Thoracic aorta (tissue), 2 donors: ENCODE measurements at regions not wholly inside any gene's neighbourhood (a gene's known extent, or its start where the extent isn't known, plus 50 kb on each side); places are given as distances from the start of the nearest gene placed in this dataset.

Experiments
- ATAC-seq: fragments of 150-250 bp; one replicate; pipeline ENCODE4 v1.8.0; 2017; ENCODE audit warnings: low read depth; ENCODE audit not compliant: insufficient number of reproducible peaks, low FRiP score
- DNase-seq: peaks from one replicate; pipeline ENCODE4 v3.0.0-alpha.2; 2020; ENCODE audit warnings: low spot score
- H3K27ac ChIP-seq, 2 donors: fragments of 200-600 bp; sonication (generic); 1 replicate in 1 of 2; 2 replicates in 1 of 2; pipeline ENCODE4 v1.5.1; 2016; ENCODE audit warnings: mild to moderate bottlenecking in 2 of 2, moderate library complexity in 2 of 2
- H3K27me3 ChIP-seq: fragments of 200-600 bp; sonication (generic); replicated peaks from 2 replicates; pipeline ENCODE4 v1.6.0; 2016; ENCODE audit warnings: mild to moderate bottlenecking; ENCODE audit not compliant: insufficient read depth
- H3K36me3 ChIP-seq: fragments of 200-600 bp; sonication (generic); one replicate; pipeline ENCODE4 v1.5.1; 2016
- H3K4me1 ChIP-seq, 2 donors: fragments of 200-600 bp; sonication (generic); 1 replicate in 1 of 2; 2 replicates in 1 of 2; pipeline versions ENCODE4 v1.5.1 to v1.6.0; 2016; ENCODE audit warnings: low read depth in 2 of 2, mild to moderate bottlenecking in 1 of 2; ENCODE audit not compliant: control insufficient read depth in 1 of 2
- H3K4me3 ChIP-seq: fragments of 200-600 bp; sonication (generic); 2 replicates; pipeline ENCODE4 v1.5.1; 2016; ENCODE audit warnings: mild to moderate bottlenecking
- H3K9me3 ChIP-seq: fragments of 200-600 bp; sonication (generic); 2 replicates; pipeline ENCODE4 v1.5.1; 2016
- TF ChIP-seq, protein P1 (sequence below): fragments of 200-600 bp; sonication (generic); IDR thresholded peaks from one replicate; pipeline ENCODE4 v1.5.1; 2019; ENCODE audit warnings: antibody characterized with exemption

DNA sequence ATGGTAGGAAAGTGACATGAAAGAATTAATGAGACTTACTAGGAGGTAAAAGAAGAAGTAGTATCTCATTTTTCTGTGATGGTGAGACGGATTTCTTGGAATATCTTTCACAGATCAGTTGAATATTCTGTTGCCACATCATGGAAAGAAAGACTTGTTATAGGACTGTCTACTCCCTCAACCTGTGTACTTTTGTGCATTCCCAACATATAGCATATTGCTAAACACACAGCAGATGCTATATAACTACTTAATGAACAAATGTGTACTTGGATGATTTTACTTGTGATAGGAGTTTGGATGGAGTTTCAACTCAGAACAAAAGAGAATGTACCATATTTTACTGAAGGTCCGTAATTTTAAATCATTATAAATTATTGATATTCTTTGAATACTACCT, 128.5 kb downstream of the LURAP1L start:
- ATAC-seq = no peak
- Histone ChIP-seq H3K4me1 (no peaks in the 10 kb centered on the region), H3K4me3 (no peak overlapping the region), H3K9me3 (no peaks in the 10 kb centered on the region), H3K36me3 (no peaks in the 10 kb centered on the region), H3K27me3 (no peaks in the 10 kb centered on the region), H3K27ac (no peak overlapping the region)
- TF ChIP-seq, protein P1, sequence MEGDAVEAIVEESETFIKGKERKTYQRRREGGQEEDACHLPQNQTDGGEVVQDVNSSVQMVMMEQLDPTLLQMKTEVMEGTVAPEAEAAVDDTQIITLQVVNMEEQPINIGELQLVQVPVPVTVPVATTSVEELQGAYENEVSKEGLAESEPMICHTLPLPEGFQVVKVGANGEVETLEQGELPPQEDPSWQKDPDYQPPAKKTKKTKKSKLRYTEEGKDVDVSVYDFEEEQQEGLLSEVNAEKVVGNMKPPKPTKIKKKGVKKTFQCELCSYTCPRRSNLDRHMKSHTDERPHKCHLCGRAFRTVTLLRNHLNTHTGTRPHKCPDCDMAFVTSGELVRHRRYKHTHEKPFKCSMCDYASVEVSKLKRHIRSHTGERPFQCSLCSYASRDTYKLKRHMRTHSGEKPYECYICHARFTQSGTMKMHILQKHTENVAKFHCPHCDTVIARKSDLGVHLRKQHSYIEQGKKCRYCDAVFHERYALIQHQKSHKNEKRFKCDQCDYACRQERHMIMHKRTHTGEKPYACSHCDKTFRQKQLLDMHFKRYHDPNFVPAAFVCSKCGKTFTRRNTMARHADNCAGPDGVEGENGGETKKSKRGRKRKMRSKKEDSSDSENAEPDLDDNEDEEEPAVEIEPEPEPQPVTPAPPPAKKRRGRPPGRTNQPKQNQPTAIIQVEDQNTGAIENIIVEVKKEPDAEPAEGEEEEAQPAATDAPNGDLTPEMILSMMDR = no peak
- DNase-seq = no peak

DNA sequence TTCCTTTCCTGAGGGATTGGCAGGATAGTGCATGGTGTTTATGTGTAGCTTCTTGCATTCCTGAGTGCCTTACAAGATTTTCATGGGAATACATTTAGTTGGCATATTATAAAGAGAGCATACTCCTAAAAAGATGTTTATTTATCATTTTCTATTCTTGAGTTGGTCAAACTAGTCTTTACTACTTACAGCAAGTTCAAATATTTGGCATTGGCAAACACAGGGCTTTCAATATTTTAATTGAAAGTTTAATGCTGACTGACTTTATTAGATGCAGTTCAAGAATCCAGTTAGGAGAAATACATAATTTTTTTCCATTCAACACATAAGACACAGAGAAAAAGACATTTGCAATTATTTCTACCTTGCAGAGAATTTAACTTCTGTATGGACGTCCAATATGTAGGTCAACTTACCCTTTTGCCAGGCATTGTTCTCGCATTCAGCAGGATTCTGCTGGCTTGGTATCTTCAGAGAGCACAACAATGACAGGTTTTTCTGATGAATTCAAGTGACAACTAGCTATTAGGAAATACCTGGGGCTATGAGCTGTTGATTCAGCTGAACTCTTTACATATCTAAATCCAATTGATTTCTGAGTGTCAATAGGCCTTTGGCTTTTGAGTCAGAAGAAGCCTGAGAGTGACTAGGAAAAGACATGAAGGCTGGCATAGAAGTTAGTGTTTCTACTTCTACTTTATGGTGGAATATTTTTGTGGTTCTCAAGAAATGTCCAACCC, 129.6 kb downstream of the LURAP1L start:
- TF ChIP-seq, protein P1 = no peak
- no peak overlapping the region for H3K27ac ChIP-seq
- ATAC-seq = no peak
- no peak for DNase-seq
- H3K27me3 ChIP-seq = no peaks in the 10 kb centered on the region
- no peaks in the 10 kb centered on the region for H3K9me3 ChIP-seq
- no peaks in the 10 kb centered on the region for H3K4me1 ChIP-seq
- H3K36me3 ChIP-seq = no peaks in the 10 kb centered on the region
- no peak overlapping the region for H3K4me3 ChIP-seq

DNA sequence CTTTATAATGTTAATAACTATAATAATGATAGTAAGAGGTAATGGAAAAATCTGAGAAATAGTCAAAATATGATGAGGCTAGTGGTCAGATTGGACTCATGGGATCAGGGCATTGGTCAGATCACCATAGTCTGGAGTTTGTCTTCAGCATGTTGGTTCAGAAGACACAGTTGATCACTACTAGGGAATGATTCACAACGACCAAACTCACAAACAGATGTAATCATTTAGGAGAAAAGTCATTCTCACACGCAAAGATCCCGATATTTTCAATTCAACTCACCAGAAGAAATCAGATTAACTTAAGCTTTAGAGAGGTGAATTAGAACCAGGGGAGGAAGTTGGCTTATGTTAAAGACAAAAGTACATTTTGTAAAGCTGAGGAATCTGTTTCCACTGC, 131.8 kb downstream of the LURAP1L start:
- ATAC-seq (no peak), DNase-seq (no peak)
- Histone ChIP-seq H3K36me3 (no peaks in the 10 kb centered on the region), H3K4me3 (no peak overlapping the region), H3K9me3 (no peaks in the 10 kb centered on the region), H3K4me1 (no peaks in the 10 kb centered on the region), H3K27me3 (no peaks in the 10 kb centered on the region), H3K27ac (no peak overlapping the region)
- TF ChIP-seq, protein P1 = no peak

DNA sequence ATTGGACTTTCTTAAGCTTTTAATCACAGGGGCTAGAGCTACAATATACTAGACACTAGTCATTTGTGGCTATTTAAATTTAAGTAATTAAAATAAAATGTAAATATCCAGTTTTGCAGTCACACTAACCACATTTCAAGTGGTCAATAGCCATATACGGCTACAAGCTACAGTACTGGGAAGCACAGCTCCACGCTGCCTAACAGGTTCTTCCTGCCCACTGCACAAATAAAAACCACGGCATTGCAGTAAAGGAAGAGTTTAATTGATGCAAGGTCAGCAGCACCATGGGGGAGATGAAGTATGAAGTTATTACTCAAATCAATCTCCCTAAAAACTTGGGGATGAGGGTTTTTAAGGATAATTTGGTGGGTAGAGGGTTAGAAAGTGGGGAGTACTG, 134.1 kb downstream of the LURAP1L start:
- no peaks in the 10 kb centered on the region for H3K36me3 ChIP-seq
- no peaks in the 10 kb centered on the region for H3K27me3 ChIP-seq
- no peak overlapping the region for H3K27ac ChIP-seq
- H3K4me3 ChIP-seq = no peak overlapping the region
- ATAC-seq (no peak), DNase-seq (no peak)
- TF ChIP-seq, protein P1 = no peak
- H3K4me1 ChIP-seq = no peaks in the 10 kb centered on the region
- no peaks in the 10 kb centered on the region for H3K9me3 ChIP-seq

DNA sequence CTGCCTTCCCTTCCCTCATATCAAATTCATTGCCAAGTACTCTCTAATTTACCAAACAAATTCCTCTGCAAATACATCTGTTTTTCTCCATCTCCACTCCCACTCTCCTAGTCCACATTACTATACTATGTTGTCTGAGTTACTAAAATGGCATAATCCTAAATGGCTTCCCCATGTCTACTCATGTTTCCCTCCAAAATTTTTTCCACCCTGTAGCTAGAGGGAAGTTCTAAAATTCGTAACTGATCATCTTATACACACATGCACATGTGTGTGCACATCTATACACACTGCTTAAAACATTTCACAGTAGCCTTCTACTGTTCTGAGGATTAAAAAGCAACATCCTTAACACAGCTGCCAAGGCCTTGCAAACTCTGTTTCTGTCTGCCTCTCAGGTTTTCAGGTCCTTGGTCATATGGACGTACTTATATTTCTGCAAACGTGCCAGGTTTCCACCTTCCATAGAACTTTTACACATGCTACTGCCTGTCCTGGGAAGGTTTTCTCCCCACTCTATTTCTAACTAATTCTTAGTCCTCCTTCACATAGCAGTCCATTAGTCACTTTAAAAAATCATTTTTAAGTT, 140.6 kb downstream of the LURAP1L start:
- DNase-seq = no peak
- no peak overlapping the region for H3K27ac ChIP-seq
- H3K36me3 ChIP-seq = no peaks in the 10 kb centered on the region
- H3K4me3 ChIP-seq = no peak overlapping the region
- H3K9me3 ChIP-seq = no peaks in the 10 kb centered on the region
- H3K27me3 ChIP-seq = no peaks in the 10 kb centered on the region
- TF ChIP-seq, protein P1 = no peak
- ATAC-seq = no peak
- H3K4me1 ChIP-seq = no peaks in the 10 kb centered on the region
